HepG2 (cell line): ENCODE measurements at regions not wholly inside any gene's neighbourhood (a gene's known extent, or its start where the extent isn't known, plus 50 kb on each side); places are given as distances from the start of the nearest gene placed in this dataset.
A peak's percentile ranks its signal among the peaks of the same experiment; 100 is the strongest.

Source experiments
- CBX5 ChIP-seq: sonication (generic); formaldehyde crosslinking; IDR thresholded peaks from 2 replicates; pipeline ENCODE4 v1.4.0; 2020; ENCODE audit warnings: missing genetic modification reagents, borderline replicate concordance
- CREB3 ChIP-seq: sonication (generic); formaldehyde crosslinking; IDR thresholded peaks from 2 replicates; pipeline ENCODE4 v1.5.0; 2020; ENCODE audit warnings: missing genetic modification reagents
- GABPB1 ChIP-seq: IDR thresholded peaks from 2 replicates; pipeline ENCODE4 v1.6.1; 2016; ENCODE audit warnings: mild to moderate bottlenecking, missing genetic modification reagents, moderate library complexity, missing compliant biosample characterization
- NR2F1 ChIP-seq, 2 experiments: fragments of 450-650 bp in 1 of 2; formaldehyde crosslinking in 1 of 2; IDR thresholded peaks; 2 replicates each; pipeline versions ENCODE4 v1.5.0 to v1.6.1; 2016 to 2020; ENCODE audit warnings: mild to moderate bottlenecking in 1 of 2, missing compliant biosample characterization in 1 of 2, missing genetic modification reagents in 1 of 2, moderate library complexity in 1 of 2
- PAF1 ChIP-seq: IDR thresholded peaks from 2 replicates; pipeline ENCODE4 v1.6.1; 2016; ENCODE audit warnings: missing genetic modification reagents, missing compliant biosample characterization
- PRDM10 ChIP-seq: sonication (generic); formaldehyde crosslinking; IDR thresholded peaks from 2 replicates; pipeline ENCODE4 v1.4.0; 2020; ENCODE audit warnings: low read depth, missing genetic modification reagents
- SMYD3 ChIP-seq: sonication (generic); formaldehyde crosslinking; IDR thresholded peaks from 2 replicates; pipeline ENCODE4 v1.8.1; 2023; ENCODE audit warnings: mild to moderate bottlenecking, missing genetic modification reagents
- SOX6 ChIP-seq, 2 experiments: fragments of 450-650 bp in 1 of 2; sonication (generic) in 1 of 2; formaldehyde crosslinking in 1 of 2; IDR thresholded peaks; 2 replicates each; pipeline versions ENCODE4 v1.4.0 to v1.6.1; 2017 to 2020; ENCODE audit warnings: antibody characterized with exemption in 1 of 2, mild to moderate bottlenecking in 1 of 2, missing genetic modification reagents in 1 of 2
- THAP11 ChIP-seq: IDR thresholded peaks from 2 replicates; pipeline ENCODE4 v1.6.1; 2016; ENCODE audit warnings: missing biosample characterization, missing genetic modification reagents
- ZFP37 ChIP-seq: sonication (generic); formaldehyde crosslinking; IDR thresholded peaks from 2 replicates; pipeline ENCODE4 v1.4.0; 2020; ENCODE audit warnings: missing genetic modification reagents, borderline replicate concordance
- ZNF281 ChIP-seq: sonication (generic); formaldehyde crosslinking; IDR thresholded peaks from 2 replicates; pipeline ENCODE4 v1.4.0; 2020; ENCODE audit warnings: missing genetic modification reagents, borderline replicate concordance
- ZNF367 ChIP-seq: sonication (generic); formaldehyde crosslinking; IDR thresholded peaks from 2 replicates; pipeline ENCODE4 v1.4.0; 2020; ENCODE audit warnings: missing genetic modification reagents, borderline replicate concordance
- ZNF570 ChIP-seq: sonication (generic); formaldehyde crosslinking; IDR thresholded peaks from 2 replicates; pipeline ENCODE4 v1.4.0; 2020; ENCODE audit warnings: mild to moderate bottlenecking, missing genetic modification reagents, borderline replicate concordance
- ZNF580 ChIP-seq: IDR thresholded peaks from 2 replicates; pipeline ENCODE4 v1.6.1; 2016; ENCODE audit warnings: low read depth, borderline replicate concordance
- ZNF687 ChIP-seq: sonication (generic); formaldehyde crosslinking; IDR thresholded peaks from 2 replicates; pipeline ENCODE4 v1.5.1; 2020; ENCODE audit warnings: mild to moderate bottlenecking, missing genetic modification reagents, moderate library complexity
- ZNF777 ChIP-seq: sonication (generic); formaldehyde crosslinking; IDR thresholded peaks from 2 replicates; pipeline ENCODE4 v1.4.0; 2020; ENCODE audit warnings: missing genetic modification reagents

GRCh38 chr1:9181176-9181906 lies 52.4 kb upstream of the GPR157 start (continued):
- TF ChIP-seq ZNF281 (no peak), SMYD3 (CRISPR knock-in tag) (no peak), ZNF687 (CRISPR knock-in tag) (peak; percentile 82), SOX6 (IDR thresholded peaks at IDR 0.05) (no peak), SOX6 (CRISPR knock-in tag; IDR thresholded peaks at IDR 0.05) (no peak), ZNF777 (peak; percentile 31; the same call in 1 of the 2 replicates), ZNF570 (CRISPR knock-in tag) (no peak), THAP11 (CRISPR knock-in tag) (0 out of 2 replicates have a peak, but pooled peaks have one; percentile 44), ZFP37 (CRISPR knock-in tag) (no peak), ZNF580 (peak; percentile 36; the same call in 1 of the 2 replicates), CBX5 (CRISPR knock-in tag) (0 out of 2 replicates have a peak, but pooled peaks have one; percentile 18), PRDM10 (CRISPR knock-in tag) (no peak), ZNF367 (no peak), CREB3 (CRISPR knock-in tag) (0 out of 2 replicates have a peak, but pooled peaks have one; percentile 8), NR2F1 (CRISPR knock-in tag; IDR thresholded peaks at IDR 0.05) (no peak), GABPB1 (no peak), PAF1 (CRISPR knock-in tag) (no peak)
